Tibial nerve (tissue), 4 donors: ENCODE measurements at regions not wholly inside any gene's neighbourhood (a gene's known extent, or its start where the extent isn't known, plus 50 kb on each side); places are given as distances from the start of the nearest gene placed in this dataset.

Experiments
- DNase-seq, 2 donors: peaks; one replicate each; pipeline ENCODE4 v3.0.0-alpha.2; 2019; ENCODE audit warnings: low spot score in 2 of 2
- H3K27ac ChIP-seq, 4 donors: fragments of 200-600 bp; sonication (generic) in 3 of 4; one replicate each; pipeline ENCODE4 v1.5.1; 2017 to 2019; ENCODE audit warnings: mild to moderate bottlenecking in 1 of 4
- H3K27me3 ChIP-seq, 2 donors: fragments of 200-600 bp; sonication (generic) in 1 of 2; one replicate each; pipeline versions ENCODE4 v1.5.1 to v1.6.0; 2017 to 2019
- H3K36me3 ChIP-seq, 3 donors: fragments of 200-600 bp; sonication (generic); one replicate each; pipeline ENCODE4 v1.5.1; 2018 to 2019
- H3K4me1 ChIP-seq, 4 donors: fragments of 200-600 bp; sonication (generic) in 3 of 4; one replicate each; pipeline ENCODE4 v1.5.1; 2017 to 2019
- H3K4me3 ChIP-seq, 4 donors: fragments of 200-600 bp; sonication (generic) in 3 of 4; one replicate each; pipeline ENCODE4 v1.5.1; 2017 to 2019; ENCODE audit warnings: mild to moderate bottlenecking in 1 of 4, moderate library complexity in 1 of 4
- H3K9me3 ChIP-seq, 4 donors: fragments of 200-600 bp; sonication (generic) in 3 of 4; one replicate each; pipeline ENCODE4 v1.5.1; 2017 to 2019
- CTCF ChIP-seq, 5 experiments: fragments of 200-600 bp in 3 of 5; fragments of 450-650 bp in 2 of 5; sonication (generic) in 3 of 5; IDR thresholded peaks; one replicate each; pipeline ENCODE4 v1.5.1; 2016 to 2019; ENCODE audit warnings: antibody characterized with exemption in 5 of 5, mild to moderate bottlenecking in 3 of 5, moderate library complexity in 2 of 5
- EP300 ChIP-seq, 2 donors: sonication (generic); formaldehyde crosslinking; IDR thresholded peaks; one replicate each; pipeline ENCODE4 v1.6.1; 2017; ENCODE audit warnings: antibody characterized with exemption in 2 of 2, mild to moderate bottlenecking in 1 of 2
- POLR2A ChIP-seq, 2 donors: fragments of 450-650 bp; IDR thresholded peaks; one replicate each; pipeline ENCODE4 v1.6.1; 2017; ENCODE audit warnings: antibody characterized with exemption in 2 of 2, mild to moderate bottlenecking in 2 of 2, moderate library complexity in 2 of 2
- WGBS, 2 donors: methylation state at CpG; one replicate each; pipeline ENCODE4 v1.1.5; 2018; 5-methylcytosine and 5-hydroxymethylcytosine counted together

GRCh38 chr18:63040788-63041410 lies 278.7 kb downstream of the BCL2 start:
- H3K9me3 ChIP-seq, result no peaks in the 10 kb centered on the region
- no peak for DNase-seq
- no peak for TF ChIP-seq POLR2A (IDR thresholded peaks at IDR 0.05)
- no peak for TF ChIP-seq EP300 (IDR thresholded peaks at IDR 0.05)
- TF ChIP-seq CTCF (IDR thresholded peaks at IDR 0.05), result no peak
- whole genome bisulfite sequencing, 2 donors, result 67 to 68% methylated on average over 4 of the region's 4 CpGs
- H3K4me1 ChIP-seq, result no peaks in the 10 kb centered on the region
- H3K36me3 ChIP-seq, result no peaks in the 10 kb centered on the region
- H3K27ac ChIP-seq, result no peak overlapping the region
- no peaks in the 10 kb centered on the region for H3K27me3 ChIP-seq
- no peak overlapping the region for H3K4me3 ChIP-seq

- Histone ChIP-seq H3K4me1 (no peaks in the 10 kb centered on the region), H3K27me3 (no peaks in the 10 kb centered on the region), H3K9me3 (no peaks in the 10 kb centered on the region), H3K36me3 (no peaks in the 10 kb centered on the region), H3K27ac (no peak overlapping the region), H3K4me3 (no peak overlapping the region)
- no peak for TF ChIP-seq EP300 (IDR thresholded peaks at IDR 0.05)
- 47 to 59% methylated on average over 2 of the region's 2 CpGs for WGBS, 2 donors
- no peak for DNase-seq
Observed at GRCh38 chr18:63037491-63037890, 282.1 kb downstream of the BCL2 start.

GRCh38 chr18:63031375-63031774 lies 288.2 kb downstream of the BCL2 start:
- no peak overlapping the region for H3K4me3 ChIP-seq
- TF ChIP-seq CTCF (IDR thresholded peaks at IDR 0.05) (no peak), POLR2A (IDR thresholded peaks at IDR 0.05) (no peak), EP300 (IDR thresholded peaks at IDR 0.05) (no peak)
- no peak for DNase-seq
- no peaks in the 10 kb centered on the region for H3K4me1 ChIP-seq
- no peaks in the 10 kb centered on the region for H3K36me3 ChIP-seq
- no peaks in the 10 kb centered on the region for H3K27me3 ChIP-seq
- no peak overlapping the region for H3K27ac ChIP-seq
- WGBS, 2 donors, result 56 to 67% methylated on average over 1 of the region's 1 CpG
- no peaks in the 10 kb centered on the region for H3K9me3 ChIP-seq
